GM21381 (cell line): ENCODE measurements at regions not wholly inside any gene's neighbourhood (a gene's known extent, or its start where the extent isn't known, plus 50 kb on each side); places are given as distances from the start of the nearest gene placed in this dataset.
"Not testable (repeated sequence)": the region's sequence is repeated elsewhere in the genome, so short reads cannot be mapped to it uniquely, and the experiment has no call there.

ENCODE experiments used
- ATAC-seq: cut with Tn5 transposase; IDR thresholded peaks from one replicate; pipeline ENCODE4 v1.9.1; 2021; ENCODE audit warnings: mild to moderate bottlenecking, moderate library complexity; ENCODE audit not compliant: unreplicated experiment

- ATAC-seq: no peak
These were observed 126.3 kb upstream of the ID2 start for GRCh38 chr2:8555543-8555942.

GRCh38 chr2:8558096-8558495, 123.8 kb upstream of the ID2 start:
- ATAC-seq: no peak

- ATAC-seq: no peak
These were observed 122.9 kb upstream of the ID2 start for GRCh38 chr2:8558956-8559355.

- no peak for ATAC-seq
These were observed 122.1 kb upstream of the ID2 start for GRCh38 chr2:8559805-8560204.

- not testable (repeated sequence) for ATAC-seq
These were observed 120.2 kb upstream of the ID2 start for GRCh38 chr2:8561692-8562091.

- ATAC-seq: no peak
These were observed 117.9 kb upstream of the ID2 start for GRCh38 chr2:8563814-8564474.

GRCh38 chr2:8564475-8564874, 117.4 kb upstream of the ID2 start:
- no peak for ATAC-seq

- no peak for ATAC-seq
These were observed 116.3 kb upstream of the ID2 start for GRCh38 chr2:8565399-8566154.

- no peak for ATAC-seq
These were observed 115.6 kb upstream of the ID2 start for GRCh38 chr2:8566155-8566670.

GRCh38 chr2:8566774-8567468, 114.9 kb upstream of the ID2 start:
- ATAC-seq: no peak

- ATAC-seq: no peak
These were observed 114.2 kb upstream of the ID2 start for GRCh38 chr2:8567469-8568260.

GRCh38 chr2:8568543-8569302, 113.1 kb upstream of the ID2 start:
- ATAC-seq: no peak

GRCh38 chr2:8569332-8569930, 112.4 kb upstream of the ID2 start:
- no peak for ATAC-seq

GRCh38 chr2:8570637-8571036, 111.2 kb upstream of the ID2 start:
- ATAC-seq: no peak

GRCh38 chr2:8571301-8571791, 110.5 kb upstream of the ID2 start:
- ATAC-seq: no peak

- no peak for ATAC-seq
These were observed 109.9 kb upstream of the ID2 start for GRCh38 chr2:8571792-8572499.

- no peak for ATAC-seq
These were observed 109.1 kb upstream of the ID2 start for GRCh38 chr2:8572712-8573233.

- ATAC-seq: no peak
These were observed 108.5 kb upstream of the ID2 start for GRCh38 chr2:8573234-8573941.
